Breast epithelium (tissue), 4 donors: ENCODE measurements at regions not wholly inside any gene's neighbourhood (a gene's known extent, or its start where the extent isn't known, plus 50 kb on each side); places are given as distances from the start of the nearest gene placed in this dataset.

Experiments used
- DNase-seq, 2 donors: peaks; one replicate each; pipeline ENCODE4 v3.0.0-alpha.2; 2019; ENCODE audit warnings: low spot score in 2 of 2
- H3K27ac ChIP-seq, 2 donors: fragments of 200-600 bp; sonication (generic) in 1 of 2; one replicate each; pipeline ENCODE4 v1.5.1; 2016 to 2019; ENCODE audit warnings: mild to moderate bottlenecking in 1 of 2
- H3K27me3 ChIP-seq, 2 donors: fragments of 200-600 bp; sonication (generic) in 1 of 2; one replicate each; pipeline versions ENCODE4 v1.5.1 to v1.6.0; 2017 to 2019; ENCODE audit warnings: control low read depth in 1 of 2, mild to moderate bottlenecking in 1 of 2
- H3K36me3 ChIP-seq: fragments of 200-600 bp; one replicate; pipeline ENCODE4 v1.5.1; 2019
- H3K4me1 ChIP-seq, 2 donors: fragments of 200-600 bp; sonication (generic); one replicate each; pipeline ENCODE4 v1.5.1; 2016 to 2019; ENCODE audit warnings: control low read depth in 1 of 2
- H3K4me3 ChIP-seq, 3 donors: fragments of 200-600 bp; sonication (generic); 1 replicate in 2 of 3; 2 replicates in 1 of 3; pipeline ENCODE4 v1.5.1; 2016 to 2019; ENCODE audit warnings: mild to moderate bottlenecking in 3 of 3, moderate library complexity in 2 of 3
- H3K9me3 ChIP-seq, 2 donors: fragments of 200-600 bp; sonication (generic) in 1 of 2; one replicate each; pipeline ENCODE4 v1.5.1; 2016 to 2019; ENCODE audit warnings: control low read depth in 1 of 2
- POLR2A ChIP-seq: fragments of 450-650 bp; IDR thresholded peaks from one replicate; pipeline ENCODE4 v1.6.1; 2016; ENCODE audit warnings: antibody characterized with exemption, mild to moderate bottlenecking, moderate library complexity
- POLR2AphosphoS5 ChIP-seq, 3 donors: sonication (generic); formaldehyde crosslinking; IDR thresholded peaks; one replicate each; pipeline ENCODE4 v1.6.1; 2017; ENCODE audit warnings: antibody characterized with exemption in 3 of 3
- intact Hi-C: fragments of 100-400 bp; cut with DNase I; formaldehyde crosslinking; loops from one replicate; pipeline ENCODE4 v1.15.1; 2023; ENCODE audit warnings: low total_unique reads
- TF ChIP-seq, protein P1 (sequence below), 3 donors: fragments of 450-650 bp; IDR thresholded peaks; one replicate each; pipeline ENCODE4 v1.5.1; 2016 to 2017; ENCODE audit warnings: antibody characterized with exemption in 3 of 3, mild to moderate bottlenecking in 3 of 3, moderate library complexity in 3 of 3

DNA sequence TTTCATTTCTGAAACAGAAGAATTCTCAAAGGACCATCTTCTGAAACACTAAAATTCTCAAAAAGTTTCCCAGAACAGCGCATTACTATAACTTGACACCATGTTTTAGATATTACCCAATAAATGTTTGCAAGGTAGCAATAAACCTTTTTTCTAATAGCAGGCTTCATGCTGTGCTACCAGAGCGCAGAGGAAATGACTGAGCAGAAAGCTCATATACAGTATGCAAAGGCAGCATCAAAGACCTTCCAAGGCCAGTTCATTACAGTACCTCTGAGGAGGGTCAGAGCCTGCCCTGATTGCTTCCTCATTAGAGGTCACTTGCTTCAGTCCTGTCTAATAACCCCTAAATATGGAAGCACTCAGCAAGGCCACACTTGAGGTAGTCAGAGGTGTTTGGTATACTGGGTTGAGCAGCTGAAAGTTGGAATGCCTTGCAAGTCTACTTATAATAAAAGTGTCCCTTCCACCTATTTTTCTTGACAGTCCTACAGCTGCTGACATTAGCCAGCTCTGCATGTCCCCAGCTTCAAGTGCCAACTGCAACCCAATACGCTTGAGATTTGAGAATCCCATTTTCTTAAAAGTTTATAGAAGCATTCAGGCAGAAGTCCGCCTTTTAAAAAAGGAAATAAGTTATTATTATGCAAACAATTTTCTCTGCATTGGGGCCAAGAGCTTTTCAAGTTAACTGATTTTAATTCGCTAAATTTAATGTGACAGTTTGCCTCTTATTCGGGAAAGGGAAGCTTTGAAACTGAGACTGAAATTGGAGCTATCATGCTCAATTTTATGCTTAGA is 207.2 kb downstream of the ZC3H11B start:
- H3K27ac ChIP-seq, result no peak overlapping the region
- H3K4me1 ChIP-seq, result no peaks in the 10 kb centered on the region
- no peaks in the 10 kb centered on the region for H3K27me3 ChIP-seq
- H3K36me3 ChIP-seq, result no peaks in the 10 kb centered on the region
- no peak for TF ChIP-seq POLR2A
- TF ChIP-seq, protein P1, sequence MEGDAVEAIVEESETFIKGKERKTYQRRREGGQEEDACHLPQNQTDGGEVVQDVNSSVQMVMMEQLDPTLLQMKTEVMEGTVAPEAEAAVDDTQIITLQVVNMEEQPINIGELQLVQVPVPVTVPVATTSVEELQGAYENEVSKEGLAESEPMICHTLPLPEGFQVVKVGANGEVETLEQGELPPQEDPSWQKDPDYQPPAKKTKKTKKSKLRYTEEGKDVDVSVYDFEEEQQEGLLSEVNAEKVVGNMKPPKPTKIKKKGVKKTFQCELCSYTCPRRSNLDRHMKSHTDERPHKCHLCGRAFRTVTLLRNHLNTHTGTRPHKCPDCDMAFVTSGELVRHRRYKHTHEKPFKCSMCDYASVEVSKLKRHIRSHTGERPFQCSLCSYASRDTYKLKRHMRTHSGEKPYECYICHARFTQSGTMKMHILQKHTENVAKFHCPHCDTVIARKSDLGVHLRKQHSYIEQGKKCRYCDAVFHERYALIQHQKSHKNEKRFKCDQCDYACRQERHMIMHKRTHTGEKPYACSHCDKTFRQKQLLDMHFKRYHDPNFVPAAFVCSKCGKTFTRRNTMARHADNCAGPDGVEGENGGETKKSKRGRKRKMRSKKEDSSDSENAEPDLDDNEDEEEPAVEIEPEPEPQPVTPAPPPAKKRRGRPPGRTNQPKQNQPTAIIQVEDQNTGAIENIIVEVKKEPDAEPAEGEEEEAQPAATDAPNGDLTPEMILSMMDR (IDR thresholded peaks at IDR 0.05), result no peak
- no peak for TF ChIP-seq POLR2AphosphoS5 (IDR thresholded peaks at IDR 0.05)
- no peak overlapping the region for H3K4me3 ChIP-seq
- intact Hi-C loops, result no loop called here
- no peak for DNase-seq
- no peaks in the 10 kb centered on the region for H3K9me3 ChIP-seq

DNA sequence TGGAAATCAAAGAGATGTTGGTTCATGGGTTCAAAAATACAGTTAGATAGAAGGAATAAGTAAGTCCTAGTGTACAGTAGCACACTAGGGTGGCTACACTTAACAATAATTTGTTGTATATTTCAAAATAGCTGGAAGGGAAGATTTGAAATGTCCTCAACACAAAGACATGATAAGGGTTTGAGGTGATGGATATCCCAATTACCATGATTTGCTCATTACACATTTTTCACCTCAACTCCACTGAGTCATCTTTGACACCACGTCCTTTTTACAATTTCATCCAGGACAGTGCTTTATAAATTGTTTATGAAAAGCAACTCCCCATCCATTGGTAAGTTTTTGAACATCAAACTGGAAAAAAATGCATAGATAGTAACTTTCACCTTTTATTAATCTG is 208.3 kb downstream of the ZC3H11B start:
- no peak overlapping the region for H3K4me3 ChIP-seq
- no peak overlapping the region for H3K27ac ChIP-seq
- H3K9me3 ChIP-seq, result no peaks in the 10 kb centered on the region
- H3K4me1 ChIP-seq, result no peaks in the 10 kb centered on the region
- TF ChIP-seq POLR2A (no peak), POLR2AphosphoS5 (IDR thresholded peaks at IDR 0.05) (no peak)
- TF ChIP-seq, protein P1 (IDR thresholded peaks at IDR 0.05), result no peak
- H3K36me3 ChIP-seq, result no peaks in the 10 kb centered on the region
- no peak for DNase-seq
- intact Hi-C loops, result no loop called here
- no peaks in the 10 kb centered on the region for H3K27me3 ChIP-seq

DNA sequence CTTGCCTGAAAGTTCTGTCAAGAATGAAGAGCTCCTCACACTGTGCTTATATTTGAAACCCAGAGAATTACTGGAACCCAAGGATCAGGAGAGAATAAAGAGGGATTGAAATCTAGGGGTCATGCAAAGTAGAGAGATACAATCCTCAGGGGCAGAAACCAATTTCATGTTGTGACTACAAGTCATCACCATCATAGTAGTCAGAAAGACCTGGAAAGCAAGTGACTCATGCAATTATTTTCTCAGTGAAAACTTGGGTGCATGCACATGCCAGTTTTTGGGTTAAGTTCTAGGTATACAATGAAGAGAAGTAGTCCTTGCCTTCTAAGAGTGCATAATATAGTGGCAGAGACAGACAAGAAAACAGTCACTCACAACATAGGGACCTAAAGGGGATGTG is 210.0 kb downstream of the ZC3H11B start:
- intact Hi-C loops, result no loop called here
- H3K36me3 ChIP-seq, result no peaks in the 10 kb centered on the region
- TF ChIP-seq POLR2AphosphoS5 (IDR thresholded peaks at IDR 0.05), result no peak
- TF ChIP-seq, protein P1 (IDR thresholded peaks at IDR 0.05), result no peak
- TF ChIP-seq POLR2A, result no peak
- H3K9me3 ChIP-seq, result no peaks in the 10 kb centered on the region
- DNase-seq, result no peak
- no peaks in the 10 kb centered on the region for H3K4me1 ChIP-seq
- no peaks in the 10 kb centered on the region for H3K27me3 ChIP-seq
- H3K4me3 ChIP-seq, result no peak overlapping the region
- no peak overlapping the region for H3K27ac ChIP-seq

DNA sequence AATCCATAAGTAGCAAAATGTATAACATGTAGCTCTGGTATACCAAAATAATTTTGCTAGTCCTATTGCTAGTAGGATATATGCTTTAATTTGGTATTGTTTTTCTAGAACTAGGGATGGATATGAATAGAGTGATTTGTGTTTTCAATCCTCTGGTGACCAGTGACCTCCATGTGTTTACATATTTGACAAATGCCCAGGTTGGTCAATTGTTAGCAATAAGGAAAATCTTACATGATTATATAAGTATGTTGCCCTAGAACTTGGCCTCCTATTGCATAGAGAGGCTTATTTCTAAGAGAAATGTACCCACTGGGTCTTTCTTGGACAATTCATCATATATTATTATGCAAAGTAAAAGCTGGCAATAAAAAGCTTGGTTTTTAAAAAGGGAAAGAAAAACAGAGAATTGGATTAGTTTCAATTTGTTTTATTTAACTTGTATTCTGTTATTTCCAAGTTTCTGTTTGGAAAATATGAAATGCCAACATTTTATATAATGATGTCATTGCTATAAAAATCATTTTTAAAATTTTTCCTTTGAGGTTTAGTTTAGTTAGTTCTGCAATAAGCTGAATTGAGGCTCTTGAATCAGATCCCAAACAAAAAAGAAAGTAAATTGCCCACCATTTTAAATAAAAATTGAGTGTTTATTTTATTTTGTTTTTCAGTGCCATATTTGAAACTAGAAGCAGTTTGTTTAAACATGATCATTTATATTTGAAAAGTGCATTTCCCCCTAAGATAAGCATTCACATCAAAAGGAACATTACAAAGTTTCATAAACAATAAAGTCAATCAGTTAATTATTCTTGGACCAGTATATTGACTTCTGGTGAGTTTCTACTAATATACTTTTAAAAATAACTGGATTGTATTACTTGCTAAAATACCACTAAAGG is 210.9 kb downstream of the ZC3H11B start:
- no peak overlapping the region for H3K4me3 ChIP-seq
- no peak for TF ChIP-seq POLR2A

DNA sequence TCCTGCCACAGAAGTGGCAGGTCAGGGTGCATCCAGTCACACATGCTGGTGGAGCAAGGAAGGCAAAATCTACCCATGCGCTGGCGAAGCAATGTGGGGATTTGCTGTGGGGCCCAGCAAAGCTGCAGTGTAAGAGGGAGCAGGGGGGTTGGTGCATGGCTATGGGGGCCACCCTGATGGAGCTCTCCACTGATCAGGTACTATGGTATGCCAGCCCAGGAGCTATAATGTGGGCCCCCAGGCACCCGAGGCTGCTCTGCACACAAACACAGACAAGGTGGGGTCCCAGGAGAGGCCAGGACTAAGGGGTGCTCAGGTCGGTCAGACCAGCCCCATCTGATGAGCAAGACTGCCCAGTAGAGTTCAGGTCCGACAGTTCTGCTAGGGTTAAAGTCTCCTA is 213.5 kb downstream of the ZC3H11B start:
- Histone ChIP-seq H3K36me3 (no peaks in the 10 kb centered on the region), H3K27ac (no peak overlapping the region), H3K27me3 (no peaks in the 10 kb centered on the region), H3K4me1 (no peaks in the 10 kb centered on the region), H3K9me3 (peaks cover 9 to 22% of the 10 kb centered on the region in 2 donors), H3K4me3 (no peak overlapping the region)
- intact Hi-C loops, result no loop called here
- no peak for DNase-seq
- no peak for TF ChIP-seq POLR2AphosphoS5 (IDR thresholded peaks at IDR 0.05)
- no peak for TF ChIP-seq POLR2A
- TF ChIP-seq, protein P1 (IDR thresholded peaks at IDR 0.05), result no peak

More for the DNA sequence above, 210.9 kb downstream of the ZC3H11B start:
- intact Hi-C loops, result no loop called here
- no peaks in the 10 kb centered on the region for H3K36me3 ChIP-seq
- DNase-seq, result no peak
- H3K27ac ChIP-seq, result no peak overlapping the region
- H3K4me1 ChIP-seq, result no peaks in the 10 kb centered on the region
- H3K9me3 ChIP-seq, result peaks cover 0 to 9% of the 10 kb centered on the region in 2 donors
- no peaks in the 10 kb centered on the region for H3K27me3 ChIP-seq
